NCI-H526 (cell line): ENCODE measurements at regions not wholly inside any gene's neighbourhood (a gene's known extent, or its start where the extent isn't known, plus 50 kb on each side); places are given as distances from the start of the nearest gene placed in this dataset.
A peak's percentile ranks its signal among the peaks of the same experiment; 100 is the strongest.
"Not testable (repeated sequence)": the region's sequence is repeated elsewhere in the genome, so short reads cannot be mapped to it uniquely, and the experiment has no call there.

Experiments used
- DNase-seq, 2 experiments: peaks; one replicate each; lab custom pipeline; 2025; lab: John Stamatoyannopoulos, UW

- DNase-seq = no peak
Measured at GRCh38 chr1:71345491-71345890, 264.7 kb upstream of the ZRANB2 start.

- DNase-seq = no peak
Measured at GRCh38 chr1:71343686-71344416, 263.0 kb upstream of the ZRANB2 start.

GRCh38 chr1:71339238-71339637, 258.4 kb upstream of the ZRANB2 start:
- no peak for DNase-seq

GRCh38 chr1:71330991-71331390, 250.2 kb upstream of the ZRANB2 start:
- DNase-seq = no peak

- DNase-seq = no peak
Measured at GRCh38 chr1:71324671-71325267, 243.9 kb upstream of the ZRANB2 start.

GRCh38 chr1:71312545-71312944, 231.7 kb upstream of the ZRANB2 start:
- no peak for DNase-seq

- no peak for DNase-seq
Measured at GRCh38 chr1:71311376-71311775, 230.5 kb upstream of the ZRANB2 start.

GRCh38 chr1:71307451-71307850, 226.6 kb upstream of the ZRANB2 start:
- no peak for DNase-seq

GRCh38 chr1:71304125-71304524, 223.3 kb upstream of the ZRANB2 start:
- no peak for DNase-seq

GRCh38 chr1:71303617-71304041, 222.8 kb upstream of the ZRANB2 start:
- no peak for DNase-seq

- no peak for DNase-seq
Measured at GRCh38 chr1:71298633-71299032, 217.8 kb upstream of the ZRANB2 start.

- no peak for DNase-seq
Measured at GRCh38 chr1:71296551-71297134, 215.8 kb upstream of the ZRANB2 start.

- DNase-seq = no peak
Measured at GRCh38 chr1:71295350-71295749, 214.5 kb upstream of the ZRANB2 start.

- no peak for DNase-seq
Measured at GRCh38 chr1:71294178-71294577, 213.3 kb upstream of the ZRANB2 start.

GRCh38 chr1:71292203-71292602, 211.4 kb upstream of the ZRANB2 start:
- no peak for DNase-seq

- not testable (repeated sequence) for DNase-seq
Measured at GRCh38 chr1:71290506-71291237, 209.8 kb upstream of the ZRANB2 start.

- DNase-seq = no peak
Measured at GRCh38 chr1:71285529-71285928, 204.7 kb upstream of the ZRANB2 start.

GRCh38 chr1:71276466-71276865, 195.6 kb upstream of the ZRANB2 start:
- no peak for DNase-seq

GRCh38 chr1:71273334-71273733, 192.5 kb upstream of the ZRANB2 start:
- DNase-seq = peak; percentile 20 to 36

GRCh38 chr1:71270394-71270915, 189.6 kb upstream of the ZRANB2 start:
- DNase-seq = no peak

- DNase-seq = no peak
Measured at GRCh38 chr1:71269818-71270217, 189.0 kb upstream of the ZRANB2 start.

GRCh38 chr1:71269179-71269578, 188.3 kb upstream of the ZRANB2 start:
- DNase-seq = no peak
